H1 (cell line): ENCODE measurements at regions not wholly inside any gene's neighbourhood (a gene's known extent, or its start where the extent isn't known, plus 50 kb on each side); places are given as distances from the start of the nearest gene placed in this dataset.

Source experiments
- CTCF ChIA-PET: fragments of 300-600 bp; sonication (Branson Sonifier 250); formaldehyde crosslinking; loops from one replicate; lab custom pipeline; 2021; ENCODE audit not compliant: partially characterized antibody; lab: Charles Lee
- POLR2A ChIA-PET: fragments of 300-600 bp; sonication (Branson Sonifier 250); formaldehyde crosslinking; loops from one replicate; lab custom pipeline; 2021; ENCODE audit warnings: inconsistent platforms; ENCODE audit not compliant: partially characterized antibody; lab: Charles Lee
- DNase-seq, 2 experiments: peaks; one replicate each; pipeline versions ENCODE4 v3.0.0 to v3.0.0-alpha.2; 2010 to 2022; ENCODE audit warnings: low spot score in 2 of 2, low read depth in 1 of 2, mixed read lengths in 1 of 2
- FAIRE-seq: peaks from 2 replicates; lab custom pipeline; 2011; peaks lifted over from hg19 to GRCh38; lab: Jason Lieb, UNC
- H2AFZ ChIP-seq: 2 replicates; pipeline ENCODE4 v1.8.1; 2012; ENCODE audit warnings: low read length, inconsistent platforms
- H2AK5ac ChIP-seq: 2 replicates; pipeline ENCODE4 v1.6.1; 2013; ENCODE audit warnings: low read depth, low read length
- H2BK120ac ChIP-seq: replicated peaks from 2 replicates; pipeline ENCODE3; 2013; ENCODE audit warnings: low read depth, low read length, inconsistent platforms
- H2BK12ac ChIP-seq: 2 replicates; pipeline ENCODE4 v1.6.1; 2013; ENCODE audit warnings: low read depth, low read length
- H2BK15ac ChIP-seq: 2 replicates; pipeline ENCODE4 v1.6.1; 2013; ENCODE audit warnings: low read length
- H2BK20ac ChIP-seq: 2 replicates; pipeline ENCODE4 v1.6.1; 2013; ENCODE audit warnings: low read length
- H2BK5ac ChIP-seq: 2 replicates; pipeline ENCODE4 v1.6.1; 2013; ENCODE audit warnings: low read depth, low read length
- H3K14ac ChIP-seq: 2 replicates; pipeline ENCODE4 v1.6.1; 2013; ENCODE audit warnings: inconsistent platforms; ENCODE audit not compliant: insufficient read length
- H3K18ac ChIP-seq: 2 replicates; pipeline ENCODE4 v1.6.1; 2013; ENCODE audit warnings: low read length; ENCODE audit errors: extremely low read depth
- H3K23ac ChIP-seq: 2 replicates; pipeline ENCODE4 v1.6.1; 2013; ENCODE audit warnings: inconsistent platforms; ENCODE audit not compliant: insufficient read length
- H3K23me2 ChIP-seq: 2 replicates; pipeline ENCODE4 v1.6.1; 2013; ENCODE audit warnings: low read depth, low read length
- H3K27ac ChIP-seq: 2 replicates; pipeline ENCODE4 v1.6.1; 2011; ENCODE audit warnings: low read depth, low read length, inconsistent platforms
- H3K27me3 ChIP-seq, 4 experiments: replicated peaks in 1 of 4; 1 replicate in 1 of 4; 2 replicates in 3 of 4; pipeline versions ENCODE4 v1.6.1 to v1.8.1; 2011 to 2013; ENCODE audit warnings: low read length in 3 of 4, mild to moderate bottlenecking in 3 of 4, inconsistent platforms in 2 of 4, mixed read lengths in 2 of 4, moderate library complexity in 1 of 4; ENCODE audit not compliant: control insufficient read depth in 3 of 4, insufficient read depth in 3 of 4; ENCODE audit errors: extremely low read depth in 1 of 4
- H3K36me3 ChIP-seq, 4 experiments: 2 replicates each; pipeline versions ENCODE4 v1.6.1 to v1.8.1; 2011 to 2013; ENCODE audit warnings: mild to moderate bottlenecking in 4 of 4, low read length in 3 of 4, moderate library complexity in 2 of 4, control low read depth in 1 of 4, inconsistent platforms in 1 of 4; ENCODE audit not compliant: insufficient read depth in 4 of 4, control insufficient read depth in 2 of 4
- H3K4ac ChIP-seq: replicated peaks from 2 replicates; pipeline ENCODE3; 2013; ENCODE audit warnings: low read length, low read depth, mixed read lengths, inconsistent platforms; ENCODE audit not compliant: insufficient read length
- H3K4me1 ChIP-seq, 4 experiments: replicated peaks in 1 of 4; 1 replicate in 1 of 4; 2 replicates in 3 of 4; pipeline versions ENCODE4 v1.6.1 to v1.8.1; 2011 to 2013; ENCODE audit warnings: low read length in 3 of 4, inconsistent platforms in 2 of 4, mixed read lengths in 1 of 4; ENCODE audit not compliant: insufficient read depth in 4 of 4, control insufficient read depth in 3 of 4
- H3K4me2 ChIP-seq, 2 experiments: 2 replicates each; pipeline versions ENCODE4 v1.6.1 to v1.8.1; 2011 to 2013; ENCODE audit warnings: low read depth in 2 of 2, low read length in 2 of 2, control low read depth in 1 of 2, inconsistent platforms in 1 of 2, mild to moderate bottlenecking in 1 of 2; ENCODE audit not compliant: insufficient read depth in 1 of 2
- H3K4me3 ChIP-seq, 4 experiments: fragments of 200-600, 300-600 bp in 1 of 4; sonication (generic), shearing (Covaris generic), sonication (Bioruptor Twin) in 1 of 4; 2 replicates each; pipeline versions ENCODE4 v1.5.1 to v1.8.1; 2011 to 2016; ENCODE audit warnings: low read length in 4 of 4, low read depth in 3 of 4, control low read depth in 2 of 4, inconsistent platforms in 2 of 4, mild to moderate bottlenecking in 2 of 4, mixed read lengths in 1 of 4, moderate library complexity in 1 of 4; ENCODE audit not compliant: insufficient read depth in 2 of 4; ENCODE audit errors: extremely low read depth in 1 of 4
- H3K56ac ChIP-seq: replicated peaks from 2 replicates; pipeline ENCODE3; 2013; ENCODE audit warnings: low read depth, mild to moderate bottlenecking, mixed read lengths, low read length, inconsistent platforms; ENCODE audit not compliant: insufficient read length
- H3K79me1 ChIP-seq: 2 replicates; pipeline ENCODE4 v1.6.1; 2013; ENCODE audit warnings: low read depth, low read length, control low read depth
- H3K79me2 ChIP-seq, 2 experiments: 2 replicates each; pipeline versions ENCODE4 v1.6.1 to v1.8.1; 2012 to 2013; ENCODE audit warnings: low read length in 2 of 2, mild to moderate bottlenecking in 2 of 2, inconsistent platforms in 1 of 2; ENCODE audit not compliant: insufficient read depth in 2 of 2, control insufficient read depth in 1 of 2
- H3K9ac ChIP-seq, 4 experiments: replicated peaks in 1 of 4; 1 replicate in 1 of 4; 2 replicates in 3 of 4; pipeline versions ENCODE4 v1.6.1 to v1.8.1; 2011 to 2013; ENCODE audit warnings: low read depth in 3 of 4, low read length in 3 of 4, control low read depth in 2 of 4, mild to moderate bottlenecking in 2 of 4, moderate library complexity in 2 of 4, inconsistent platforms in 1 of 4; ENCODE audit errors: extremely low read depth in 1 of 4
- H3K9me3 ChIP-seq, 2 experiments: 2 replicates each; pipeline versions ENCODE4 v1.6.1 to v1.8.1; 2012 to 2013; ENCODE audit warnings: mild to moderate bottlenecking in 2 of 2, moderate library complexity in 2 of 2, control low read depth in 1 of 2, inconsistent platforms in 1 of 2, low read depth in 1 of 2, low read length in 1 of 2, mixed read lengths in 1 of 2; ENCODE audit not compliant: insufficient read depth in 2 of 2
- H4K20me1 ChIP-seq, 2 experiments: replicated peaks in 1 of 2; 2 replicates each; pipeline versions ENCODE3 to v1.8.1; 2011 to 2013; ENCODE audit warnings: inconsistent platforms in 2 of 2, low read length in 2 of 2, mild to moderate bottlenecking in 1 of 2; ENCODE audit not compliant: insufficient read depth in 2 of 2, control insufficient read depth in 1 of 2
- H4K5ac ChIP-seq: 2 replicates; pipeline ENCODE4 v1.6.1; 2013; ENCODE audit warnings: low read length, low read depth, mixed read lengths, inconsistent platforms; ENCODE audit not compliant: insufficient read length
- H4K8ac ChIP-seq: 2 replicates; pipeline ENCODE4 v1.8.0; 2013; ENCODE audit warnings: mild to moderate bottlenecking, moderate library complexity, low read length, inconsistent platforms; ENCODE audit not compliant: insufficient read depth; ENCODE audit errors: extremely low read depth
- H4K91ac ChIP-seq: replicated peaks from 2 replicates; pipeline ENCODE3; 2013; ENCODE audit warnings: low read length, mixed read lengths, inconsistent platforms; ENCODE audit not compliant: insufficient read length
- BCL11A ChIP-seq, 2 experiments: IDR thresholded peaks; one replicate each; pipeline ENCODE4 v1.6.1; 2011; ENCODE audit warnings: low read depth in 2 of 2, low read length in 2 of 2, mild to moderate bottlenecking in 2 of 2
- CTBP2 ChIP-seq: IDR thresholded peaks from 2 replicates; pipeline ENCODE4 v1.7.0; 2011; ENCODE audit warnings: borderline replicate concordance, mild to moderate bottlenecking, moderate library complexity, mixed read lengths, low read length; ENCODE audit not compliant: insufficient read depth, insufficient read length
- CTCF ChIP-seq, 3 experiments: IDR thresholded peaks; 1 replicate in 2 of 3; 2 replicates in 1 of 3; pipeline versions ENCODE4 v1.5.1 to v1.6.1; 2011; ENCODE audit warnings: low read length in 3 of 3, mild to moderate bottlenecking in 3 of 3, inconsistent platforms in 2 of 3, low read depth in 1 of 3, moderate library complexity in 1 of 3; ENCODE audit not compliant: insufficient read depth in 1 of 3; ENCODE audit errors: control extremely low read depth in 1 of 3
- EP300 ChIP-seq, 2 experiments: IDR thresholded peaks; 1 replicate in 1 of 2; 2 replicates in 1 of 2; pipeline ENCODE4 v1.6.1; 2011 to 2012; ENCODE audit warnings: low read depth in 2 of 2, low read length in 2 of 2, mild to moderate bottlenecking in 2 of 2, borderline replicate concordance in 1 of 2, inconsistent platforms in 1 of 2, moderate library complexity in 1 of 2
- GTF2F1 ChIP-seq: IDR thresholded peaks from 2 replicates; pipeline ENCODE4 v1.6.1; 2012; ENCODE audit warnings: low read depth, low read length, improper control_type of control experiment, borderline replicate concordance
- JUN ChIP-seq: IDR thresholded peaks from 2 replicates; pipeline ENCODE4 v1.6.1; 2011; ENCODE audit warnings: low read depth, mild to moderate bottlenecking, improper control_type of control experiment, low read length
- KDM5A ChIP-seq: fragments of 200-600 bp; IDR thresholded peaks from 2 replicates; pipeline ENCODE4 v1.7.1; 2012; ENCODE audit warnings: mild to moderate bottlenecking, low read length, inconsistent platforms, mixed read lengths
- RBBP5 ChIP-seq: IDR thresholded peaks from 2 replicates; pipeline ENCODE4 v1.7.1; 2012; ENCODE audit warnings: low read depth, mild to moderate bottlenecking, inconsistent platforms, low read length, moderate library complexity, borderline replicate concordance
- SUZ12 ChIP-seq: fragments of 200-600 bp; sonication (generic); IDR thresholded peaks from 2 replicates; pipeline ENCODE4 v1.6.1; 2012; ENCODE audit warnings: mild to moderate bottlenecking, inconsistent platforms, low read length, moderate library complexity, mixed read lengths
- ZNF274 ChIP-seq: IDR thresholded peaks from 2 replicates; pipeline ENCODE4 v1.7.0; 2012; ENCODE audit warnings: low read length, borderline replicate concordance; ENCODE audit errors: extremely low read depth

- H2AK5ac ChIP-seq: no peak overlapping the region
- H2BK15ac ChIP-seq: no peak overlapping the region
- DNase-seq: no peak
- H3K4me2 ChIP-seq: no peak overlapping the region
- no peak overlapping the region for H3K14ac ChIP-seq
- no peaks in the 10 kb centered on the region for H3K9me3 ChIP-seq
- no peak overlapping the region for H3K27ac ChIP-seq
- no peaks in the 10 kb centered on the region for H3K23me2 ChIP-seq
- no peak overlapping the region for H2BK12ac ChIP-seq
- no peak for FAIRE-seq
- H4K5ac ChIP-seq: no peak overlapping the region
- H3K4ac ChIP-seq: no peak overlapping the region
- H2AFZ ChIP-seq: no peak overlapping the region
- no peak overlapping the region for H2BK120ac ChIP-seq
- no peak overlapping the region for H2BK5ac ChIP-seq
- H4K8ac ChIP-seq: no peak overlapping the region
- H3K18ac ChIP-seq: no peak overlapping the region
- ChIA-PET CTCF (interaction anchor here (1.1 kb wide), 1 partner anchor 39 kb away, joined by 4 read pairs; no protein-coding TSS in a partner anchor), POLR2A (no interaction called here)
- H2BK20ac ChIP-seq: no peak overlapping the region
- no peaks in the 10 kb centered on the region for H3K36me3 ChIP-seq
- H3K4me1 ChIP-seq: no peaks in the 10 kb centered on the region
- no peak overlapping the region for H3K4me3 ChIP-seq
- no peak overlapping the region for H3K9ac ChIP-seq
- TF ChIP-seq EP300 (IDR thresholded peaks at IDR 0.05; ENCODE audit: borderline replicate concordance in 1 of 2, low read depth in 2 of 2, low read length in 2 of 2) (no peak), JUN (no peak), SUZ12 (no peak), ZNF274 (no peak), CTBP2 (no peak), BCL11A (IDR thresholded peaks at IDR 0.05; ENCODE audit: low read depth in 2 of 2, low read length in 2 of 2) (no peak), CTCF (IDR thresholded peaks at IDR 0.05; ENCODE audit: control extremely low read depth in 1 of 3, insufficient read depth in 1 of 3, low read depth in 1 of 3, low read length in 3 of 3) (no peak), GTF2F1 (no peak), RBBP5 (no peak), KDM5A (no peak)
- H3K56ac ChIP-seq: no peak overlapping the region
- H3K79me1 ChIP-seq: no peaks in the 10 kb centered on the region
- no peak overlapping the region for H4K91ac ChIP-seq
- no peaks in the 10 kb centered on the region for H3K27me3 ChIP-seq
- H3K23ac ChIP-seq: no peak overlapping the region
- H3K79me2 ChIP-seq: no peaks in the 10 kb centered on the region
- no peaks in the 10 kb centered on the region for H4K20me1 ChIP-seq
Measured at GRCh38 chr13:87235621-87236020, 435.6 kb upstream of the SLITRK5 start.
